ENCODE measurements at regions not wholly inside any gene's neighbourhood (a gene's known extent, or its start where the extent isn't known, plus 50 kb on each side); places are given as distances from the start of the nearest gene placed in this dataset.

- Histone ChIP-seq H3K9ac (ENCODE audit: low read length in 5 of 5) (no peak overlapping the region), H3K36me3 (ENCODE audit: control insufficient read depth in 5 of 5, insufficient read depth in 5 of 5, low read length in 5 of 5) (no peaks in the 10 kb centered on the region), H3K9me3 (ENCODE audit: control insufficient read depth in 5 of 5, low read length in 5 of 5) (no peaks in the 10 kb centered on the region), H3K4me3 (ENCODE audit: low read depth in 1 of 5, low read length in 5 of 5) (no peak overlapping the region), H3K27ac (ENCODE audit: low read depth, low read length) (no peak overlapping the region), H3K27me3 (ENCODE audit: control insufficient read depth in 5 of 5, insufficient read depth in 4 of 5, low read length in 5 of 5) (peaks cover 0 to 3% (median 0%) of the 10 kb centered on the region in 5 donors), H3K4me1 (ENCODE audit: control insufficient read depth in 5 of 5, insufficient read depth in 5 of 5, low read length in 5 of 5) (peaks cover 0 to 11% (median 5%) of the 10 kb centered on the region in 5 donors)
Measured at GRCh38 chr11:128165572-128165971, 421.8 kb downstream of the ETS1 start.

- Histone ChIP-seq H3K9ac (ENCODE audit: low read length in 5 of 5) (no peak overlapping the region), H3K36me3 (ENCODE audit: control insufficient read depth in 5 of 5, insufficient read depth in 5 of 5, low read length in 5 of 5) (no peaks in the 10 kb centered on the region), H3K9me3 (ENCODE audit: control insufficient read depth in 5 of 5, low read length in 5 of 5) (no peaks in the 10 kb centered on the region), H3K4me1 (ENCODE audit: control insufficient read depth in 5 of 5, insufficient read depth in 5 of 5, low read length in 5 of 5) (peaks cover 0 to 11% (median 5%) of the 10 kb centered on the region in 5 donors), H3K27me3 (ENCODE audit: control insufficient read depth in 5 of 5, insufficient read depth in 4 of 5, low read length in 5 of 5) (peaks cover 0 to 3% (median 0%) of the 10 kb centered on the region in 5 donors), H3K27ac (ENCODE audit: low read depth, low read length) (no peak overlapping the region), H3K4me3 (ENCODE audit: low read depth in 1 of 5, low read length in 5 of 5) (no peak overlapping the region)
Measured at GRCh38 chr11:128164080-128164741, 423.1 kb downstream of the ETS1 start.

- no peaks in the 10 kb centered on the region for H3K9me3 ChIP-seq (ENCODE audit: control insufficient read depth in 5 of 5, low read length in 5 of 5)
- H3K4me1 ChIP-seq (ENCODE audit: control insufficient read depth in 5 of 5, insufficient read depth in 5 of 5, low read length in 5 of 5) = peaks cover 0 to 11% (median 5%) of the 10 kb centered on the region in 5 donors
- no peak overlapping the region for H3K27ac ChIP-seq (ENCODE audit: low read depth, low read length)
- no peak overlapping the region for H3K9ac ChIP-seq (ENCODE audit: low read length in 5 of 5)
- no peak overlapping the region for H3K4me3 ChIP-seq (ENCODE audit: low read depth in 1 of 5, low read length in 5 of 5)
- no peaks in the 10 kb centered on the region for H3K27me3 ChIP-seq (ENCODE audit: control insufficient read depth in 5 of 5, insufficient read depth in 4 of 5, low read length in 5 of 5)
- H3K36me3 ChIP-seq (ENCODE audit: control insufficient read depth in 5 of 5, insufficient read depth in 5 of 5, low read length in 5 of 5) = no peaks in the 10 kb centered on the region
Measured at GRCh38 chr11:128161994-128162393, 425.4 kb downstream of the ETS1 start.

GRCh38 chr11:128161436-128161835, 425.9 kb downstream of the ETS1 start:
- Histone ChIP-seq H3K9me3 (ENCODE audit: control insufficient read depth in 5 of 5, low read length in 5 of 5) (no peaks in the 10 kb centered on the region), H3K4me3 (ENCODE audit: low read depth in 1 of 5, low read length in 5 of 5) (no peak overlapping the region), H3K27ac (ENCODE audit: low read depth, low read length) (no peak overlapping the region), H3K9ac (ENCODE audit: low read length in 5 of 5) (no peak overlapping the region), H3K4me1 (ENCODE audit: control insufficient read depth in 5 of 5, insufficient read depth in 5 of 5, low read length in 5 of 5) (peaks cover 0 to 11% (median 5%) of the 10 kb centered on the region in 5 donors), H3K27me3 (ENCODE audit: control insufficient read depth in 5 of 5, insufficient read depth in 4 of 5, low read length in 5 of 5) (no peaks in the 10 kb centered on the region), H3K36me3 (ENCODE audit: control insufficient read depth in 5 of 5, insufficient read depth in 5 of 5, low read length in 5 of 5) (no peaks in the 10 kb centered on the region)

- H3K27me3 ChIP-seq (ENCODE audit: control insufficient read depth in 5 of 5, insufficient read depth in 4 of 5, low read length in 5 of 5) = no peaks in the 10 kb centered on the region
- H3K4me1 ChIP-seq (ENCODE audit: control insufficient read depth in 5 of 5, insufficient read depth in 5 of 5, low read length in 5 of 5) = peaks cover 0 to 8% (median 4%) of the 10 kb centered on the region in 5 donors
- H3K27ac ChIP-seq (ENCODE audit: low read depth, low read length) = no peak overlapping the region
- H3K9ac ChIP-seq (ENCODE audit: low read length in 5 of 5) = no peak overlapping the region
- H3K4me3 ChIP-seq (ENCODE audit: low read depth in 1 of 5, low read length in 5 of 5) = no peak overlapping the region
- H3K9me3 ChIP-seq (ENCODE audit: control insufficient read depth in 5 of 5, low read length in 5 of 5) = no peaks in the 10 kb centered on the region
- no peaks in the 10 kb centered on the region for H3K36me3 ChIP-seq (ENCODE audit: control insufficient read depth in 5 of 5, insufficient read depth in 5 of 5, low read length in 5 of 5)
Measured at GRCh38 chr11:128158860-128159259, 428.5 kb downstream of the ETS1 start.

- H3K4me1 ChIP-seq (ENCODE audit: control insufficient read depth in 5 of 5, insufficient read depth in 5 of 5, low read length in 5 of 5) = peaks cover 0 to 8% (median 5%) of the 10 kb centered on the region in 5 donors
- peak overlapping the region; percentile 40 to 54 (median 47) for H3K4me3 ChIP-seq (ENCODE audit: low read depth in 1 of 5, low read length in 5 of 5)
- H3K27ac ChIP-seq (ENCODE audit: low read depth, low read length) = no peak overlapping the region
- no peaks in the 10 kb centered on the region for H3K36me3 ChIP-seq (ENCODE audit: control insufficient read depth in 5 of 5, insufficient read depth in 5 of 5, low read length in 5 of 5)
- no peaks in the 10 kb centered on the region for H3K27me3 ChIP-seq (ENCODE audit: control insufficient read depth in 5 of 5, insufficient read depth in 4 of 5, low read length in 5 of 5)
- H3K9me3 ChIP-seq (ENCODE audit: control insufficient read depth in 5 of 5, low read length in 5 of 5) = no peaks in the 10 kb centered on the region
- no peak overlapping the region for H3K9ac ChIP-seq (ENCODE audit: low read length in 5 of 5)
Measured at GRCh38 chr11:128157423-128158298, 429.7 kb downstream of the ETS1 start.

- no peaks in the 10 kb centered on the region for H3K9me3 ChIP-seq (ENCODE audit: control insufficient read depth in 5 of 5, low read length in 5 of 5)
- no peaks in the 10 kb centered on the region for H3K36me3 ChIP-seq (ENCODE audit: control insufficient read depth in 5 of 5, insufficient read depth in 5 of 5, low read length in 5 of 5)
- no peak overlapping the region for H3K27ac ChIP-seq (ENCODE audit: low read depth, low read length)
- H3K4me1 ChIP-seq (ENCODE audit: control insufficient read depth in 5 of 5, insufficient read depth in 5 of 5, low read length in 5 of 5) = peaks cover 0 to 8% (median 5%) of the 10 kb centered on the region in 5 donors
- no peak overlapping the region for H3K9ac ChIP-seq (ENCODE audit: low read length in 5 of 5)
- no peaks in the 10 kb centered on the region for H3K27me3 ChIP-seq (ENCODE audit: control insufficient read depth in 5 of 5, insufficient read depth in 4 of 5, low read length in 5 of 5)
- no peak overlapping the region for H3K4me3 ChIP-seq (ENCODE audit: low read depth in 1 of 5, low read length in 5 of 5)
Measured at GRCh38 chr11:128156486-128156885, 430.9 kb downstream of the ETS1 start.

- H3K9ac ChIP-seq (ENCODE audit: low read length in 5 of 5) = no peak overlapping the region
- peaks cover 0 to 8% (median 0%) of the 10 kb centered on the region in 5 donors for H3K4me1 ChIP-seq (ENCODE audit: control insufficient read depth in 5 of 5, insufficient read depth in 5 of 5, low read length in 5 of 5)
- H3K4me3 ChIP-seq (ENCODE audit: low read depth in 1 of 5, low read length in 5 of 5) = no peak overlapping the region
- no peaks in the 10 kb centered on the region for H3K27me3 ChIP-seq (ENCODE audit: control insufficient read depth in 5 of 5, insufficient read depth in 4 of 5, low read length in 5 of 5)
- no peaks in the 10 kb centered on the region for H3K36me3 ChIP-seq (ENCODE audit: control insufficient read depth in 5 of 5, insufficient read depth in 5 of 5, low read length in 5 of 5)
- H3K9me3 ChIP-seq (ENCODE audit: control insufficient read depth in 5 of 5, low read length in 5 of 5) = no peaks in the 10 kb centered on the region
- no peak overlapping the region for H3K27ac ChIP-seq (ENCODE audit: low read depth, low read length)
Measured at GRCh38 chr11:128155590-128155989, 431.8 kb downstream of the ETS1 start.

GRCh38 chr11:128153697-128154048, 433.7 kb downstream of the ETS1 start:
- Histone ChIP-seq H3K4me3 (ENCODE audit: low read depth in 1 of 5, low read length in 5 of 5) (no peak overlapping the region), H3K9ac (ENCODE audit: low read length in 5 of 5) (no peak overlapping the region), H3K4me1 (ENCODE audit: control insufficient read depth in 5 of 5, insufficient read depth in 5 of 5, low read length in 5 of 5) (peaks cover 0 to 8% (median 0%) of the 10 kb centered on the region in 5 donors), H3K9me3 (ENCODE audit: control insufficient read depth in 5 of 5, low read length in 5 of 5) (no peaks in the 10 kb centered on the region), H3K27me3 (ENCODE audit: control insufficient read depth in 5 of 5, insufficient read depth in 4 of 5, low read length in 5 of 5) (no peaks in the 10 kb centered on the region), H3K36me3 (ENCODE audit: control insufficient read depth in 5 of 5, insufficient read depth in 5 of 5, low read length in 5 of 5) (no peaks in the 10 kb centered on the region), H3K27ac (ENCODE audit: low read depth, low read length) (no peak overlapping the region)
